ENCODE measurements at regions not wholly inside any gene's neighbourhood (a gene's known extent, or its start where the extent isn't known, plus 50 kb on each side); places are given as distances from the start of the nearest gene placed in this dataset.

DNA sequence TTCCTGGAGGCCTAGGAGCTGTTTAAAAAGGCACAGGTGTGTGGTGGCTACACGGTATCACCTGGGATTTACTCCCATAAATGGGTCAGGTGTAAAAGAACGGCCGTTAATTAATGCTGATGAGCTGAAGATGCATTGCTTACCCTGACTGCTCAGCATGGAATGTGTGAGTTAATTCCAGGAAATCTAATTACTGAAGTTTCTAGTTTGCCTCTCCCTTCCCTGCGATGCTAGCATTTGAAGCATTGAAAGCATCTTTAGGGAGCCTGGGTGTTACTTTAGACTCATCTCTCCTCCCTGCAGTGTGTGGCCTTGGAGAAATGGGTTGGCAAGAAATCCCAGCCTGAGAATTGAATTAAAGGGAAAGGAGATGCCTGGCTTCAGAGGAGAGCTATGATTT is 415.9 kb downstream of the FUT8 start:
- no peaks in the 10 kb centered on the region for H3K9me3 ChIP-seq (ENCODE audit: control insufficient read depth, insufficient read depth, low read length)
- Mint-ChIP-seq H3K9me3 (no peaks in the 10 kb centered on the region), H3K27ac (no peak overlapping the region), H3K4me3 (no peak overlapping the region), H3K36me3 (no peaks in the 10 kb centered on the region), H3K4me1 (peaks cover 14 to 16% of the 10 kb centered on the region in 2 donors), H3K27me3 (ENCODE audit: low read depth in 2 of 2) (no peaks in the 10 kb centered on the region)
- intact Hi-C loops (cut with micrococcal nuclease) = loop anchor here (10.0 kb wide), 1 partner anchor 664 kb away; no protein-coding TSS in a partner anchor
- H3K36me3 ChIP-seq (ENCODE audit: control insufficient read depth, insufficient read depth, low read length) = no peaks in the 10 kb centered on the region
- H3K27me3 ChIP-seq (ENCODE audit: control insufficient read depth, insufficient read depth, low read length) = no peaks in the 10 kb centered on the region
- H3K27ac ChIP-seq (ENCODE audit: low read length) = no peak overlapping the region
- WGBS (ENCODE audit: insufficient coverage) = 96% methylated on average over 3 of the region's 4 CpGs
- ATAC-seq (no peak), DNase-seq (no peak)
- TF ChIP-seq, protein P1, sequence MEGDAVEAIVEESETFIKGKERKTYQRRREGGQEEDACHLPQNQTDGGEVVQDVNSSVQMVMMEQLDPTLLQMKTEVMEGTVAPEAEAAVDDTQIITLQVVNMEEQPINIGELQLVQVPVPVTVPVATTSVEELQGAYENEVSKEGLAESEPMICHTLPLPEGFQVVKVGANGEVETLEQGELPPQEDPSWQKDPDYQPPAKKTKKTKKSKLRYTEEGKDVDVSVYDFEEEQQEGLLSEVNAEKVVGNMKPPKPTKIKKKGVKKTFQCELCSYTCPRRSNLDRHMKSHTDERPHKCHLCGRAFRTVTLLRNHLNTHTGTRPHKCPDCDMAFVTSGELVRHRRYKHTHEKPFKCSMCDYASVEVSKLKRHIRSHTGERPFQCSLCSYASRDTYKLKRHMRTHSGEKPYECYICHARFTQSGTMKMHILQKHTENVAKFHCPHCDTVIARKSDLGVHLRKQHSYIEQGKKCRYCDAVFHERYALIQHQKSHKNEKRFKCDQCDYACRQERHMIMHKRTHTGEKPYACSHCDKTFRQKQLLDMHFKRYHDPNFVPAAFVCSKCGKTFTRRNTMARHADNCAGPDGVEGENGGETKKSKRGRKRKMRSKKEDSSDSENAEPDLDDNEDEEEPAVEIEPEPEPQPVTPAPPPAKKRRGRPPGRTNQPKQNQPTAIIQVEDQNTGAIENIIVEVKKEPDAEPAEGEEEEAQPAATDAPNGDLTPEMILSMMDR (IDR thresholded peaks at IDR 0.05) = no peak
- no peak overlapping the region for H3K4me3 ChIP-seq (ENCODE audit: low read length)
- H3K4me1 ChIP-seq (ENCODE audit: control insufficient read depth, insufficient read depth, low read length) = peaks cover 7% of the 10 kb centered on the region

DNA sequence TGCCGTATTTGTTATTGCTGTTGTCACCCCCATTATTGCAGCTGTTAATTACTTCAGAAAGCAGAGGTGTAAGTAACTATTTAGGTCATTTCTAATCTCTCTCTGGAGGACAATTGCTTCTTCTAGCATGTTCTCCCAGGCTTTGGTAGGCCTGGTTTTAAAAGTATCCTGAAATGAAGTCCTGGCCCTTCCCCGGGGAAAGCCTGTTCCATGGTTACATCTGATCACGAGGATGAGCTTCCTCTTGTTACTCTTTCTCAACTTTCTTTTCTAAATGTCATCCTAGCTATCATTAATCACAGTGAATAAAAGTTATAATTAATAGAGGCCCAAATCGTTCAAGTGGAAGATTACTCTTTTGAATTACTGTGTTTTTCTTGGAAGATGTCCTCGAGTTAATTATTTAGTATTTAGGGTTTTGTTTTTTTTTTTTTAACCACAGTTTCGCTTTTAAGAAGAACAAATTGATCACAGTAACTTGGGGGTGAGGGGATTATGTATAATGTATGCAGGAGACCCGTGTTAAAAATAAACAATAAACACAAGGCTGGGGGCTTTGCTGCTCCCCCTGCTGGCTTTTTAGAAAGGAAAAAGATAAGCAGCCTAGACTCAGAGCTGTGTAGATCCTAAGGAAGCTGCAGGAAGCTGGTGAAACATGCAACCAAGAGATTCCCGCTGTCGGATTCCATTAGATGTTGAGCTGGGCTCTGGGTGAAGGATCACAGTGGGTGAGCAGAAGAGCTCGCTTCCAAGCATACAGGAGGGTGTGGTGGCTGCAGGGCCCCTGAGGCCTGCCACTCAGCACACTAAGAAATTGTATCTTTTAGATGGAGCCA is 420.1 kb downstream of the FUT8 start:
- H3K27me3 ChIP-seq (ENCODE audit: control insufficient read depth, insufficient read depth, low read length) = no peaks in the 10 kb centered on the region
- H3K9me3 Mint-ChIP-seq = no peaks in the 10 kb centered on the region
- WGBS (ENCODE audit: insufficient coverage) = 57% methylated on average over 7 of the region's 10 CpGs
- ATAC-seq (no peak), DNase-seq (no peak)
- H3K27me3 Mint-ChIP-seq (ENCODE audit: low read depth in 2 of 2) = no peaks in the 10 kb centered on the region
- H3K9me3 ChIP-seq (ENCODE audit: control insufficient read depth, insufficient read depth, low read length) = no peaks in the 10 kb centered on the region
- no peak overlapping the region for H3K27ac ChIP-seq (ENCODE audit: low read length)
- TF ChIP-seq, protein P1 (IDR thresholded peaks at IDR 0.05) = no peak
- no peak overlapping the region for H3K4me3 ChIP-seq (ENCODE audit: low read length)
- peaks cover 13 to 22% of the 10 kb centered on the region in 2 donors for H3K4me1 Mint-ChIP-seq
- intact Hi-C loops (cut with micrococcal nuclease) = no loop called here
- no peak overlapping the region for H3K4me3 Mint-ChIP-seq
- H3K36me3 Mint-ChIP-seq = no peaks in the 10 kb centered on the region
- H3K36me3 ChIP-seq (ENCODE audit: control insufficient read depth, insufficient read depth, low read length) = no peaks in the 10 kb centered on the region
- peaks cover 9% of the 10 kb centered on the region for H3K4me1 ChIP-seq (ENCODE audit: control insufficient read depth, insufficient read depth, low read length)
- no peak overlapping the region for H3K27ac Mint-ChIP-seq

DNA sequence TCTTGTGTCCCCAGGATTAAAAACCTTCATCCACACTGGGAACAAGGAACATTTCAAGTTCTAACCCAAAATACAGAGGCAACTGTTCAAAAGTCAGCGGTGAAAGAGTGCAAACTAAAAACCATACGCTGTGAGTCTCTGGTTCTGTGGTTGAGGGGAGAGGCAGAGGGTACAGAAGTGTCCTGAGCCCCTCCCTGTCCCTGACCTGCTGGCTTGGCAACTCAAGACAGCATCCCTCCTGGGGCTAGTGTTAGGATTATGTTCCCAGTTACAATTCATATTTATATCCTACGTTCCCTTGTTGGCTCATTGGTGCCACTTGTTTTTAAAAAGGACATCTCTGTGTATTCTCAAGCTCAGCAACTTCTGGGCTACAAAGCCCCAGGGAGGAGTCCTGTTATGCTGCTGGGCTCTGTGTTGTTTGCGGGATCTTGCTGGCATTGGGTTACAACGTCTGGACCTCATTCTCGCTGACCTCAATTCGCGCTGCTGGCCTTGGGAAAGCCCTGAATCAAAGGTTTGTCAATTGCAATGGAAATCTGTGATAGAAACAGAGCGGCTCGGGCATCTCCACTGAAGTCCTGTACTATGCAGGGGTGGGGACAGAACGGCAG is 420.8 kb downstream of the FUT8 start:
- Mint-ChIP-seq H3K36me3 (no peaks in the 10 kb centered on the region), H3K4me1 (peaks cover 20 to 29% of the 10 kb centered on the region in 2 donors), H3K27me3 (ENCODE audit: low read depth in 2 of 2) (no peaks in the 10 kb centered on the region), H3K27ac (no peak overlapping the region), H3K4me3 (no peak overlapping the region), H3K9me3 (no peaks in the 10 kb centered on the region)
- DNase-seq = no peak
- no peak for ATAC-seq
- 83% methylated on average over 11 of the region's 11 CpGs for WGBS (ENCODE audit: insufficient coverage)
- Histone ChIP-seq H3K27ac (ENCODE audit: low read length) (no peak overlapping the region), H3K27me3 (ENCODE audit: control insufficient read depth, insufficient read depth, low read length) (no peaks in the 10 kb centered on the region), H3K4me1 (ENCODE audit: control insufficient read depth, insufficient read depth, low read length) (peaks cover 11% of the 10 kb centered on the region), H3K4me3 (ENCODE audit: low read length) (no peak overlapping the region), H3K36me3 (ENCODE audit: control insufficient read depth, insufficient read depth, low read length) (no peaks in the 10 kb centered on the region), H3K9me3 (ENCODE audit: control insufficient read depth, insufficient read depth, low read length) (no peaks in the 10 kb centered on the region)
- intact Hi-C loops (cut with micrococcal nuclease) = no loop called here
- TF ChIP-seq, protein P1 (IDR thresholded peaks at IDR 0.05) = no peak

Measured in natural killer cell (primary cell).